ENCODE measurements at regions not wholly inside any gene's neighbourhood (a gene's known extent, or its start where the extent isn't known, plus 50 kb on each side); places are given as distances from the start of the nearest gene placed in this dataset.
A peak's percentile ranks its signal among the peaks of the same experiment; 100 is the strongest.
"Not testable (repeated sequence)": the region's sequence is repeated elsewhere in the genome, so short reads cannot be mapped to it uniquely, and the experiment has no call there.

GRCh38 chr18:67455890-67456501, 60.5 kb downstream of the DSEL start:
- no peak for DNase-seq

GRCh38 chr18:67453901-67454300, 62.6 kb downstream of the DSEL start:
- no peak for DNase-seq

- no peak for DNase-seq
Observed at GRCh38 chr18:67451960-67452359, 64.6 kb downstream of the DSEL start.

GRCh38 chr18:67451101-67451500, 65.4 kb downstream of the DSEL start:
- DNase-seq: not testable (repeated sequence)

- DNase-seq: no peak
Observed at GRCh38 chr18:67433971-67434370, 82.5 kb downstream of the DSEL start.

GRCh38 chr18:67432806-67433205, 83.7 kb downstream of the DSEL start:
- no peak for DNase-seq

GRCh38 chr18:67428805-67429204, 87.7 kb downstream of the DSEL start:
- DNase-seq: no peak

GRCh38 chr18:67428158-67428557, 88.4 kb downstream of the DSEL start:
- DNase-seq: no peak

- DNase-seq: no peak
Observed at GRCh38 chr18:67426486-67426885, 90.0 kb downstream of the DSEL start.

GRCh38 chr18:67425672-67426071, 90.8 kb downstream of the DSEL start:
- no peak for DNase-seq

GRCh38 chr18:67421651-67422050, 94.9 kb downstream of the DSEL start:
- DNase-seq: no peak

- DNase-seq: peak; percentile 7
Observed at GRCh38 chr18:67417864-67418523, 98.5 kb downstream of the DSEL start.

GRCh38 chr18:67411116-67411515, 105.4 kb downstream of the DSEL start:
- DNase-seq: no peak

GRCh38 chr18:67410075-67411070, 106.1 kb downstream of the DSEL start:
- no peak for DNase-seq

GRCh38 chr18:67408240-67408639, 108.3 kb downstream of the DSEL start:
- DNase-seq: no peak

- DNase-seq: no peak
Observed at GRCh38 chr18:67406714-67407113, 109.8 kb downstream of the DSEL start.

GRCh38 chr18:67402543-67402942, 114.0 kb downstream of the DSEL start:
- DNase-seq: no peak

- DNase-seq: no peak
Observed at GRCh38 chr18:67400502-67401117, 115.9 kb downstream of the DSEL start.

GRCh38 chr18:67386032-67386431, 130.5 kb downstream of the DSEL start:
- DNase-seq: no peak

- no peak for DNase-seq
Observed at GRCh38 chr18:67385455-67385854, 131.1 kb downstream of the DSEL start.

- DNase-seq: not testable (repeated sequence)
Observed at GRCh38 chr18:67384057-67384456, 132.5 kb downstream of the DSEL start.

- DNase-seq: no peak
Observed at GRCh38 chr18:67381608-67382150, 134.8 kb downstream of the DSEL start.

- no peak for DNase-seq
Observed at GRCh38 chr18:67380867-67381266, 135.7 kb downstream of the DSEL start.
